Activated CD4-positive, alpha-beta T cell treated with anti-CD3 and anti-CD28 coated beads, Interleukin-2, Interleukin-4, amounts not matched to agents 100 ng/mL and 50 ng/mL, durations not matched to agents 16 hours and 8 hours (primary cell): ENCODE measurements at regions not wholly inside any gene's neighbourhood (a gene's known extent, or its start where the extent isn't known, plus 50 kb on each side); places are given as distances from the start of the nearest gene placed in this dataset.
"Not testable (repeated sequence)": the region's sequence is repeated elsewhere in the genome, so short reads cannot be mapped to it uniquely, and the experiment has no call there.

Source experiments
- DNase-seq: peaks from one replicate; pipeline ENCODE4 v3.0.0-alpha.2; 2020; ENCODE audit warnings: low spot score

DNA sequence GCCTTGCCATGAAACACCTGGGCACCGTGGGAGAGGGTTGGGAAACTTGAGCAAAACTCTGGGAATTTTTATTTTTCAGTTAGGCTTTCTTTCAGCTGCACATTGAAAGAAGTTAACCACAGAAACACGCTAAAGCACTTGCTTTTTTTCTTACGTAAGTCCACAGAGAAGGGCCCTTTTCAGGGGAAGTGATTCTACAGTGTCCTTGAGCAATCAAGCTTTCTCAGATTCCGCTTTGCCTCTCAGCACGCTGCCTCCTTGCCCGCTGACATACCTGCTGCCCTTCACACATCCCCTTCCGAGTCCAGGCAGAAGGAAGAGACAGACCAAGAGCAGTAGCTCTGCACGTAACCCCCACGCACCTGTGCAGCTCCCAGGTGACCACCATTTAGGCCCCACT is 135.5 kb upstream of the MYT1L start:
- DNase-seq: no peak

DNA sequence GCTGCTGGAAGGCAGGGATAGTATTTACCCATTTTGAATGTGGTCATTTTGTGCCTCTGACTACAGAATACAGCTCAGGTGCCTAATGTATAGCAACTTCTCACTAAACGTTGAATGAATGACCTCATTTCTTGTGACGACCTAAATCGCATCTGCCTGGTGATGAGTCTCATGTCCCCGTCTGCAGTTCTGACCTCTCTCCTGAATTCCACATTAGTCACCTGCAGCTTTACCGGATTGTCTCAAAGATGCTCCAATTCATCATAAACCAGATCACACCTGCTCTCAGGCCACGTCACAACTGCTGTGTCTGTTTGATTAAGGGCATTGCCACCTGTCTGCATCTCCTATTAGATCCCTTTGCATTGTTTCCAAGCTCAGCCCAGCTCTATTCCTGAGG is 133.6 kb upstream of the MYT1L start:
- DNase-seq: no peak

DNA sequence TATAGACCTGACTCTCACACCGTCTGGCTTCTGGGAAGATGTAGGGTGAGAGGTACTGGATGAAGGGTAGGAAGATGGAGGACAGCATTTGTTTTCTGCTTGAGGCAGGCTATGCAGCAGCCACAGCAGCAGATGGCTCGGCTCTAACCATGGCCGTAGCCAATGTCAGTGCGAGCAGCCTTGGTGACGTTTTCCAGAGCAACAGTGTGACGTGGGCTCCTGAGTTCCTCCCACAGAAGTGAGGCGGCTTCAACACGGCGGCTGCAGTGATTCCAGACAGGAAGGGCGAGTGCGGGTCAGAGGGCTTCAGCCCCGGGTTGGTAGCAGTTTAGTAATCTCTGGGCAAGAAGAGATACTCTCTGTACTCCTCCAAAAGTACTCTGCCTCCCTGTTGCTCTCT is 133.0 kb upstream of the MYT1L start:
- no peak for DNase-seq

DNA sequence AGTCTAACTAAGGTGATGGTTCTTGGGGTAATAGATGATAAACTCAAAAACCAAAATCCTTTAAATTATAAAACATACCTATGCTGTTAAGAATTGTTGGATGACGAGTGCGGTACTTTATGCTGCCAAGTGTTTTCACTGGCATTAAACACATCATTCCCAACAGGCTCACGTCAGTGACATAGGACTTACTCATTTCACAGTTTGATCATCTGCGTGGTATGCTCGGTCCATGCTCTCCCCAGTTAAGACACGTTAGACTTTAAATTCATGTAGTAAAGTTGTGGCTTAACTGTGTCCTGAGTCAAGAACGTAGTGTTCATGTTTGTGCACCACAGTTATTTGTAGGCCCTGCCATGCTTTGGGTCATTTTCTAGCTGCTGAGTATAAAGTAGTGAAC is 125.6 kb upstream of the MYT1L start:
- no peak for DNase-seq

DNA sequence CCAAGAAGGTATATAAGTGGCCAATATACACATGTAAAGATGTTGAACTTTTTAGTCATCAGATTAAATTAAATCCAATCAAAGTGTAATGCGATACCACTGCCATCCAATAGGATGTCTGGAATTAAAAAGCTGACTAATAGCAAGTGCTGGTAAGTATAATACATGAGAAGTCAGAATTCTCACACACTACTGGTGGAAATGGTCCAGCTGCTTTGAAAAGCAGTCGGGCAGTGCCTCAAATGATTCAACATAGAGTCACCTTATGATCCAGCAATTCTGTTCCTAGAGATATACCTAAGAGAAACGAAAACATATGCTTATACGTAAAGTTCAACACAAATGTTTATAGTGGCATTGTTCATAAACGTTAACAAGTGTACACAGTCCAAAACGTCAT is 124.1 kb upstream of the MYT1L start:
- no peak for DNase-seq

DNA sequence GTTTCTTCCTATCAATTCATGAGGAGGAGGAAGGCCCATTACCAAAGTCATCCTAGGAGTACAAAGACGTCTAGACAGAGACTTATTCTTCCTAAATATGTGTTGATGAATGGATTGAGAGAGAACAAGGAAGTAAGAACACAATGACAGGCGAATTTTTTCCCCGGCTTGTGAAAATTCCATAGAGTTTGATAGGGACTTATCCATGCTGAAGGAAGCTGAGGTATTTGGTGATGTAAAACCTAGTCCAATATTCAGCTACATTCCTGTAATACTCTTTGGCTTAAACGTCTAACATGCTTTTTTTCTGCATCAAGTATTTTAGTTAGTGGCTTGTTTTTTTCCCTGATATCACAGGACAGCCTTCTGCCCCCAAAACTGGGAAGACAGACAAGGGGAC is 121.9 kb upstream of the MYT1L start:
- DNase-seq: no peak

DNA sequence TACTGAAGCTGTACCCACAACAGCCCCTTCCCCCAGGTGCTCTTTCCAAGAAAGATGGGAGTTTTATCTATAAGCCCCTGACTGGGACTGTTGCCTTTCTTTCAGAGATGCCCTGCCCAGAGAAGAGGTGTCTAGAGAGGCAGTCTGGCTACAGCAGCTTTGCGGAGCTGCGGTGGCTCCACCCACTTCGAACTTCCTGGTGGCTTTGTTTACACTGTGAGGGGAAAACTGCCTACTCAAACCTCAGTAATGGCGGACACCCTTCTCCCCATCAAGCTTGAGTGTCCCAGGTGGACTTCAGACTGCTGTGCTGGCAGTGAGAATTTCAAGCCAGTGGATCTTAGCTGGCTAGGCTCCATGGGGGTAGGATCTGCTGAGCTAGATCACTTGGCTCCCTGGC is 120.2 kb upstream of the MYT1L start:
- DNase-seq: not testable (repeated sequence)

DNA sequence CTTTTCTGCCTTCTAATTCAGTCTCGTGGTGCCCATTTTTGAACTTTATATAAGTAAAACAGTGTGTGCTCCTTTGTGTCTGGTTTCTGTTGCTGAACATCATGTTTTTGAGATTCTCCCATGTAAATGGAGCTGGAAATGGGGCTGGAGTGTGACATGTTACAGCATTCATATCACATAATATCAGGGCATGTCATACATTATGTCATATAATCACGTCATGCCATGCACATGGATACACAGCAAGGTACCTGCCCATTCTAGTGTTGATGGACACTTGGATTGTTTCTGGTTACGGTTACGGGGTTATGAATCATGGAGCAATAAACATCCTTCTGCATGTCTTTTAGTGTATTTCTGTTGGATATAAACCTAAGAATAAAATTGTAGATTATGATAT is 117.1 kb upstream of the MYT1L start:
- no peak for DNase-seq

DNA sequence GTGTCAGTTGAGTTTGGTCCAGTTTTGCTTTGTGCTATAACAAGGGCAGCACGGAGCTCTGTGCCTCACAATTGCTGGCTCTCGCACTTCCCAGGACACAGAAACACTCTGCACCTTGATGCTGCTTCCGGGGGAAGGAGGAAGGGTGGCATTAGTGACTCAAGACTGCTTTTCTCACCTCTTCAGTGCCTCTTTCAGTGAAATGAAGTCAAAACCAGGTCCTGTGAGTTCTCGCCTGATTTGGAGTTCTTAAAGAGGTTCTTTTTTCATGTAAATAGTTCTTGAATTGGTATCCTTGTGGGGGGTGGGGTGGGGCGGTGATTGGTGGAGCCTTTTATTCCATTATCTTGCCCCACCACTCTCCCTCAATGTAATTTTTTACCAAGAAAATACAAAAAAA is 91.5 kb upstream of the MYT1L start:
- no peak for DNase-seq

DNA sequence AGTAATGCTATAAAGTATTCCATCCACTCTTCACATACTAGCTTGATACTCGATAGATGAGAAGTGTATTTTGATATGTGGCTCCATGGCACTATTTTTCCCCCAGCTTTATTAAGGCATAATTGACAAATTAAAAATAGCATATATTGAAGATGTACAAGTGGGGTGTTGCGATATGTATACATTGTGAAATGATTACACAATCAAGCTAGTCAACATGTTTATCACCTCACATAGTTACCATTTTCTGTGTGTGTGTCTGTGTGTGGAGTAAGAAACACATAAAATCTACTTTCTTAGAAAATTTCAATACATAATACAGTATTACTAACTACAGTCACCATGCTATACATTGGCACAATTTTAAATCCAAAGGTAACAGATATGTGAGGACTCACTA is 82.5 kb upstream of the MYT1L start:
- no peak for DNase-seq

DNA sequence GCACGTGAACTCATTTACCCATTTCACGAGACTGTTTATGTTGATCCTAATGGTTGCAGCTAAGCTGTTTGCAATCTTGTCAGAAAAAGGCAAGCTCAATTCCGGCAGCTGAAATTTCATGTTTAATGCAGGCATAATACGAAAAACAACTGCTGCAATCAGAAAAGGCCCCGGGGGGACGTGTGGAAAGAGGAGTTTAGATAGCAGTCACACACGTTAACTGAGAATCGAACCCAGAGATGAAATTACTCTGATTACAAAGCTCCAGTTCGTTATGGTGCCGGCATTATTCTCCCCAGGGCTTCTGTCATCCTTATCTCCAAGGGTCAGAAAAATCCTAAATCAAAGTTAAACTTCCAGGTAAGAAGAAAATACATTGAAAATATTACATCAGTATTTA is 79.9 kb upstream of the MYT1L start:
- DNase-seq: no peak

DNA sequence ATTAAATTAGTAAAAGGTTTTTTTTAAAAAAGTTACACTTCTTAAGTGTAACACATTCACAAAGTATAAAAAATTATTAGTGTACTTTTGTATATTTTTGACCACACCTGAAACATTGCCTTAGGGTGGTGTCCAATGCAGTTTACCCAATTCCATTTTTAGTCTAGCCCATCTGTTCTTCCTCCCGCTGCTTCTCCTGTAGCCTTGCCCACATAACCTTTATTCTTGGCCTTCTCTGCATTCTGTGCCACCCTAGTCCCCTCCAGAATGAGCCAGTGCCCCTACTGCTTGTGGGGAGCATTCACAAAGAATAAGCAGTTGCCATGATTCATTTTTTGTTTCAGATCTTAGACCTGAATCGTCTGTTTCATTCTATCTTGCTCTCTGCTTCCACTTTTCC is 78.4 kb upstream of the MYT1L start:
- DNase-seq: no peak

DNA sequence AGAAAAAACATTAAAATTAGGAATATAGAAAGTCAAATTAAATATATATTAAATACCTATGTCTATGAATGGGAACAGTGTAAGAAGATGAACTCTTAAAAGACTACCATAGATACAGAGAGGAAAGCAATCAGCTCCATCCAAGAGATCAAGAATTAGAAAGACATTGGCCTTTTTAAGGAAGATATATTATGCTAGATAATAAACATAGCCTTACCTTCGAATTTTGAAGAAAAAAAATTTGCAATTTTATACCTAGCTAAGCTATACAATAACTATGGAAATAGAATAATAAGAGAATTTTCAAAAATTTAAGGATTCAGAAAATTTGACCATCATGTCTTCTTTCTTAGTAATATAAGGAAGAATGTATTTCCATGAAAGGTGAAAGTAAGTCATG is 74.7 kb upstream of the MYT1L start:
- DNase-seq: no peak

DNA sequence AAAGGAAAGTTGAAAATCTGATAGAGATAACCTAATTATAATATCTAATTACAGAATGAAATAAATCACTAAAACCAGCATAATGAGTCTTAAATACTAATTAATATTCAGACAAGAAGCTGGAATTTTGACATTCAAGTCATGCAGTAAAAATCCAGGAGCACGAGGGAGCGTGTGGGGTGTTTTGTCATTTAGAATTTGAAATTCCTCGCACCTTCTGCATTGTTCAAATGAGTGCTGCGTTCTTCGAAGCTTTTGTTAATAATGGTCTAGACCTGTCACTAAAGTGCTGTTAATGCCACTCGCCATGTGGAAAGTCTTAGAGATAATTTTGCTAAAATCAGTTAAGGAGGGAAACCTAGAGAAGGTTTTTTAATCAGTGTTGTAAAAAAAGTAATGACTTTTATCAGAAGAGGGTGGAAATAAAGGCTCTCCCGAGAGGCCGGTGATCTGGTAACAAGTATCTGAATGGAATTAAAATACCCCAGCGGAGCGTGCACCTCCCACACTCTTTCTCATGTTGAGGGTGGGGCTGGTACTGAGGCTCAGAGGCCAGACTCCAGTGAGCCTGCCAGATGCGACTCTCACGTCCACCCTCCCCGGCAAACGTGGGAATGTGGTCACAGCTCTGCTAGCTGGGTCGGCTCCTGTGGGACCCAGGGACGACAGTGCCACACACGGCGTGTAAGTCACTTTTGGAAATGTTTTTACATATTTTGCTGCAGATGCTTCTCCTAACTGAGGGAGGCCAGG is 69.4 kb upstream of the MYT1L start:
- no peak for DNase-seq

DNA sequence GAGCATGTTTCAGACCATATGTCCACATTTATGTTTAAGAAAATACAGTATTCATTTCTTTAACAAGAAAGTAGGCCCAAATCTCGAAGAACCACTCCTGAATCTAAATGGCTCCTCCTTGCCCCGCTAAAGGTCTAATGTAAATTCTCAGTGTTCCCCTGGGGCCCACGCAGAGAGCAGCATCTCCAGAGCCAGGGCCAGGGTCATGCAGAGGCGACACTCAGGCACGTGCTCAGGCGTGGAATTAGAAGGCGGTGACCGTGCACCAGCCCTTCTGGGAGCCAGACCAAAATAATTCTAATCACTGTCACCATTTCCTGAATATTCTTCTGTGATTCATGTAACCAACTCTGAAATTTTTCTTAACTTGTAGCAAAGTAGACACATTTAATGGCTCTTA is 68.3 kb upstream of the MYT1L start:
- DNase-seq: no peak

DNA sequence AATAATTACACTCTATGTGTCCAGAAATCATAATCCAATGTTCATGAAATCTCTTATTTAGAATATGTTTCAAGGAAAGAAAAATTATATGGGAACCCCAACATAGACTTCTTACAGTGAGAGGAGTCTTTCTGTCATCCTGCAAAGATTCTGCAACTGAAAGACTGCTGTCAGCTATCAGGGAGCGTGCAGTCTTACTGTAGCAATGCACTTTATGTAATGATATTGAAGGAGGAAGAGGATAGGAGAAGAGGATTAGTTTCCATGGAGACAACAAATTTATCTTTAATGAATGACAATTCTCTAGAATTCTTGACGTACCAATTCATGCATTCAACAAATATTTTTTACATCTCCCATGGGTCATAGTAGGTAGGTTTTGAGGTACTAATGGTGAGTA is 61.3 kb upstream of the MYT1L start:
- no peak for DNase-seq

DNA sequence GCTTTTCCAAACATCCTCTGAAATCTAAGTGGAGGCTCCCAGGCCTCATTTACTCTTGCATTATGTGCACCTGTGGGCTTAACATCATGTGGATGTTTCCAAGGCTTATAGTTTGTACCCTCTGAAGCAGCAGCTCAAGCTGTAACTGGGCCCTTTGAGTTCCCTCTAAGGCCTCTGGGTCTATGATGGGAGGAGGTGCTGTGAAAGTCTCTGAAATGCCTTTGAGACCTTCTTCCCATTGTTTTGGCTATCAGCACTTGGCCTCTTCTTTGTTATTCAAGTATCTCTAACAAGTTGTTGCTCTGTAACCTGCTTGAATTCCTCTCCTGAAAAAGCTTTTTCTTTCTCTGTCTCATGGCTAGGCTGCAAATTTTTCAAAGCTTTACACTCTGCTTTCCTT is 58.1 kb upstream of the MYT1L start:
- no peak for DNase-seq
